ENCODE measurements at regions not wholly inside any gene's neighbourhood (a gene's known extent, or its start where the extent isn't known, plus 50 kb on each side); places are given as distances from the start of the nearest gene placed in this dataset.

GRCh38 chr9:7363777-7364477, 435.7 kb downstream of the DMAC1 start:
- no peak for DNase-seq (ENCODE audit: low read depth in 4 of 4, low spot score in 3 of 4)

GRCh38 chr9:7360513-7360912, 439.1 kb downstream of the DMAC1 start:
- no peak for DNase-seq (ENCODE audit: low read depth in 4 of 4, low spot score in 3 of 4)

GRCh38 chr9:7358876-7359275, 440.7 kb downstream of the DMAC1 start:
- DNase-seq (ENCODE audit: low read depth in 4 of 4, low spot score in 3 of 4) = no peak

DNA sequence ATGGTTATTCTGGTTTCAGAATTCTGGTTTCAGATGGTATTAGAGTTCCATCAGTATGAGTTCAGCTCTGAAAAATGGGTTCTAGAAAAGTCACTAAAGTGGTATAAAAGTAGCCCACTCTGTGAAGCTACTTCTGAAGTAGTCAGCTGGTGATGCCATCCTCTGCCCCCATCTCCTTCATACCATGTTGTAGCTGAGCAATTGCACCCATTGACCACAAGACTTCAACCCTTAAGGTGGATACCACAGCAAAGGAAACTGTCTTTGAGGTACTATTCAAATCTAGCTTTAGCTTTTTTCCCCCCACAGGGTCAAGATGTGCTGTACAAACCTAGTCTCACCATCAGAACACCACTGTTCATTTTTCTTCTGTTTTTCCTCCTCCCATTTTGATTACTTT, 444.9 kb downstream of the DMAC1 start:
- DNase-seq (ENCODE audit: low read depth in 4 of 4, low spot score in 3 of 4) = no peak

DNA sequence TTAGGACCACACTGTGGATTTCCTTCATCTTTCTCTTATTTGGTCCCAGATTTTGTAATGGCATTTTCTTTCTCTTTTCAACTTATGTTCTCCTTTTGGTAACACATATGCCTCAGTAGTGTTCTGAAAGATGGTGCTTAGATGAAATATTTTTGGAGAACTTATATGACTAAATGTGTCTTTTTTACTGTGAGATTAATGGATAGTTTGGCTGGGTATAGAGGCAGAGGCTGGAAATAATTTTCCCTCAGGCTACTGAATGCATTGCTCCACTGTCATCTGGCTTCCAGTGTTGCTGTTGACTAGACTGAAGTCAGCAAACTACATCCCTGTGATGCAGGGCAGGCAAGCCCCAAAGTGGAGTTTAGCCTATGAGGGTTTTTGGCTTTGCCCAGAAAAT, 450.9 kb downstream of the DMAC1 start:
- DNase-seq (ENCODE audit: low read depth in 4 of 4, low spot score in 3 of 4) = no peak

DNA sequence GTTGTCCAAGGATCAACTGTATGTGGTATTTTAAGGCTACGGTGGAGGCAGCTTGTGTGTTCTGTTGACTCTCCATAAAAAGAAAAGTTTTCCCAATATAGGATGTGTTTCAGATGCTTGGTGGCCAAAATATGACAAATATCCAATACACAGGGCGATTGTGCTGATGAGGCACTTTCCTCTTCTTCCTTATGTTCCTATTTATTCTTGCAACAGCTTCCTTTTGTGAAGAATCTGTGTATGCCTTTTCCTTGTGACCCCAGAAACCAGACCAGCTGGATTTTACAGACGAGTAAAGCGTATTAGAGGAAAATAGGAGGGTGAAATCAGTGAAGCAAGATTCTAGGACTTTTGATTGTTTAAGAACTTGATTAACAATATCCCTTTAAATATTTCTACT, 452.0 kb downstream of the DMAC1 start:
- no peak for DNase-seq (ENCODE audit: low read depth in 4 of 4, low spot score in 3 of 4)

GRCh38 chr9:7346144-7346543, 453.4 kb downstream of the DMAC1 start:
- no peak for DNase-seq (ENCODE audit: low read depth in 4 of 4, low spot score in 3 of 4)

DNA sequence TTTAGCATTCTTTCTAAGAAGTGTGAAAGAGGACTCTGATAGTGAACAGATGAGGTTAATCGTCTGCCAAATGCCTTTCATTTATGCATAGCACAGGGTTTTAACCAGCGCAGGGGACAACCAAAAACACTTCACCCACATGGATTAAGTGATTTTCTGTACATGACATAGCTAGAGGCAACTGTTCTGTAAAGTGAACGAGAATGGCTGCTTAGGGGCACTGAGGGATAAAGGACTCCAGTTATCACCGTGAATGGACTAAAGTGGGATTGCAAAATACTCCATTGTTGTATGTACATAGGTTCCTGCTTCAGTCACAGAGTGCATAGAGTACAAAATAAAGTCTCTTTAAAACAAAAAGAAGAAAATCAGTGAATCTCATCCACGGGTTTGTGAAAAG, 456.8 kb downstream of the DMAC1 start:
- DNase-seq (ENCODE audit: low read depth in 4 of 4, low spot score in 3 of 4) = no peak

DNA sequence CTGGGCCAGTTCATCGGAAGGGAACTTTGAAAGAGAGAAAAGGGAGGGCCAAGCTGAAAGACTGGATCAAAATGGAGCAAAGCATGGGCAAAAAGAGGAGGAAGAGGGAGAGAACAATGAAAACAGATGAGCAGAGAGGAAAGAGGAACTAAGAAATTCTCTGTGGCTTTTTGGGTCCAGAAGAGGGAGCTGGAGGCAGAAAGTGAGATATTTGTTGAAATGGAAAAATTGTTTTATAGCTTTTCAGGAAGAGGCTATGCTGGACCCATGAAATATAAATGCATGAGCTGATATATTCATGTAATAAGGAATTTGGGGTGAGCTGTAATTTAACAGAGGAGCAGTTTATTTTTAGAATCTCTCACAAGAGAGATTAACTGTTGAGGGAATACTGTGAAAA, 457.3 kb downstream of the DMAC1 start:
- DNase-seq (ENCODE audit: low read depth in 4 of 4, low spot score in 3 of 4) = no peak

DNA sequence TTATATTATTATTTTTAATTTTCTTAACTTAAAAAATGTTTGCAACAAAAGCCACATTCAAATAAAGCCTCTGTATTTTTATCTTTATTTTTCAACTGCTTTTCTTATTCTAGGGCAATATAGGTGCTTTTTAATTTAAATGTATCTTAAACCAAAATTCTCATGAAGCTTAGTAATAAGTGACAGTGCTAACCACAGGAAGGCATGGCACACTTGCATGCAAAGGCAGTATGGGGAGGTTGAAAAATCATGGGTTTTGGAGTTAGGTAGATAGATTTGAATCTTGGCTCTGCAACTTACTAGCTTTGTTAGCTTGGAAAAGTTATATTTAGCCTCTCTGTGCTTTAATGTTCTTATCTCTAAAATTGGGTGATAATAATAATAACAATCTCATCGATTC, 458.0 kb downstream of the DMAC1 start:
- no peak for DNase-seq (ENCODE audit: low read depth in 4 of 4, low spot score in 3 of 4)

GRCh38 chr9:7340451-7340850, 459.1 kb downstream of the DMAC1 start:
- no peak for DNase-seq (ENCODE audit: low read depth in 4 of 4, low spot score in 3 of 4)

GRCh38 chr9:7338586-7339281, 460.8 kb downstream of the DMAC1 start:
- no peak for DNase-seq (ENCODE audit: low read depth in 4 of 4, low spot score in 3 of 4)

- no peak for DNase-seq (ENCODE audit: low read depth in 4 of 4, low spot score in 3 of 4)
Measured at GRCh38 chr9:7336356-7337065, 463.1 kb downstream of the DMAC1 start.

DNA sequence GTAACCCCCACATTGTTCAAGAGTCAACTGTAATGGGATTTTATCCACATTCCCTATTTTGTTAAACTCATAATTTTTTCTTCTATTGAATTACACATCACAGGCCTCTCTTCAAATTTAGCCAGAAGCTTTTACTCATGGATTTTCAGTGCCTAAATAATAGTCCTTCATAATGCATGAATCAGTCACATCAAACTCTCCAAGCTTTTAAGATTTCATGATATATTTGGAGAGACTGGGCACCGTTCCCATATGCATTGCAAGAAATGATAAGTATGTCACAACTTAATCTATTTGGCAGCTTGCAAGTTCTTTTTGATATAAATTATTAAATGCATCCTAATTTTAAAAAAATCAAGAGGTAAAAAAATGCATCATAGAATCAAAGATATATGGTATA, 465.9 kb downstream of the DMAC1 start:
- DNase-seq (ENCODE audit: low read depth in 4 of 4, low spot score in 3 of 4) = no peak

GRCh38 chr9:7332780-7333179, 466.8 kb downstream of the DMAC1 start:
- DNase-seq (ENCODE audit: low read depth in 4 of 4, low spot score in 3 of 4) = no peak

GRCh38 chr9:7328453-7328852, 471.1 kb downstream of the DMAC1 start:
- no peak for DNase-seq (ENCODE audit: low read depth in 4 of 4, low spot score in 3 of 4)

GRCh38 chr9:7325995-7326394, 473.6 kb downstream of the DMAC1 start:
- DNase-seq (ENCODE audit: low read depth in 4 of 4, low spot score in 3 of 4) = no peak

DNA sequence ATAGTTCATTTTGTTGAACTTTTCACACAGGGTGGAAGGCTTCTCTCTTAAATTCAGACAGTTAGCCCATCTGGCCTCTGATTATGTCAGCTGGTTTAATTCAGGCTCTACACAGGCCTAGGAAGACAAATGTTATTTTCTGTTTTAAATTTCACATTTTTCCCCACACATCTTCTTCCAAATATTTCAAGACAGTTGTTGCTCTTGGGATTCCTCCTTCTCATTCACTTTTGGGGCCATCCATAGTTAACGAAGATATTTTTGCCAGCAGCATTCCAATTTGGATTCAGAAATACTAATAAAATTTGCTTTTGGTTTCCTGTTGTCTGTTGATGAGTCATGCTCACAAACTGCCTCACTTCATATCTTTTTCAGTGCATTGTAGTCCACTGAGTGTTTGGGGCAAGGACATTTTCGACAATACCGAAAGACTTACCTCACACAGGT, 475.4 kb downstream of the DMAC1 start:
- no peak for DNase-seq (ENCODE audit: low read depth in 4 of 4, low spot score in 3 of 4)

DNA sequence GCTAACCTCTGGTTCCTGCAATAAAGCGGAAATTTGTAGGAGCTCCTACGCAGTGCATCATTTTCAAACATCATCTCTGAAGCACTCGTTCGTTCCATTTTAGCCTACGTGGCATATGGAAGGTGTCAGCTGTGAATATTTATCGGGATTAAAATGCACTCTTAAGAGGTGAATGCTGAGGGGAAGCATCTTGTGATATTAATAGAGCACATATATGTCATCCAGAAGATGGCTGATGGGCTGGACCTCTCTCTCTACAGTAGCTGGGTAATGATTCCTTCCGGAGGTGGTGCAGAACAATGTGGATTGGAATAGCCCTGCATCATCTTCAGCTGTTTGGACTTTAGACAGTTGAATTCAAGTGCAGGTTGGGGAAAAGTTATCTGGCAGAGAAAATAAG, 478.7 kb downstream of the DMAC1 start:
- DNase-seq (ENCODE audit: low read depth in 4 of 4, low spot score in 3 of 4) = no peak

- DNase-seq (ENCODE audit: low read depth in 4 of 4, low spot score in 3 of 4) = no peak
Measured at GRCh38 chr9:7320139-7320538, 479.4 kb downstream of the DMAC1 start.

DNA sequence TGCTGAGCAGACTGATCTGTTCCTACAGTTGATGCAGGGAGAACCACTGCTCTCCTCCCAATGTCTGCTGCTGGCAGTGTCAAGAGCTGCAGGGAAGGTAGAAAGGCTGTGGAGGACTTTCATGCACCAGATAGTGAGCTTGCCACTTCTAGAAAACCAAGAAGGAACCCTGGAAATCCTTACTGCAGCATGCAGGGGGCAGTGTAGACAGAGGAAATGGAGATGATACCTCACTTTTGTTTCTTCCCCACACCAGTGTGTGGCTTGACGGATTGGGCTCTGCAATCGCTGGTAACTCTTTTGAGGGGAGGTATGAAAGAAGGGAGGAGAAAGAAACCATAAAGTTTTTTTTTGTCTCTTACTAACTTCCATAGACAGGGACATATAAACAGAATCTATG, 480.7 kb downstream of the DMAC1 start:
- DNase-seq (ENCODE audit: low read depth in 4 of 4, low spot score in 3 of 4) = no peak

GRCh38 chr9:7316967-7317366, 482.6 kb downstream of the DMAC1 start:
- DNase-seq (ENCODE audit: low read depth in 4 of 4, low spot score in 3 of 4) = no peak

Data from right renal pelvis (tissue), 4 donors.